Testis (tissue), 2 donors: ENCODE measurements at regions not wholly inside any gene's neighbourhood (a gene's known extent, or its start where the extent isn't known, plus 50 kb on each side); places are given as distances from the start of the nearest gene placed in this dataset.

Experiments used
- DNase-seq: peaks from one replicate; pipeline ENCODE4 v3.0.0-alpha.2; 2019
- H3K27ac ChIP-seq, 2 donors: fragments of 200-600 bp; sonication (generic); one replicate each; pipeline ENCODE4 v1.5.1; 2019
- H3K27me3 ChIP-seq: fragments of 200-600 bp; sonication (generic); one replicate; pipeline ENCODE4 v1.5.1; 2019
- H3K36me3 ChIP-seq: fragments of 200-600 bp; sonication (generic); one replicate; pipeline ENCODE4 v1.5.1; 2017; ENCODE audit warnings: low read depth; ENCODE audit errors: missing control alignments
- H3K4me1 ChIP-seq: fragments of 200-600 bp; sonication (generic); one replicate; pipeline ENCODE4 v1.5.1; 2019
- H3K4me3 ChIP-seq, 2 donors: fragments of 200-600 bp; sonication (generic); one replicate each; pipeline ENCODE4 v1.5.1; 2017 to 2019
- H3K9me3 ChIP-seq: fragments of 200-600 bp; sonication (generic); one replicate; pipeline ENCODE4 v1.5.1; 2017
- CTCF ChIP-seq, 3 experiments: fragments of 450-650 bp in 2 of 3; fragments of 200-600 bp in 1 of 3; sonication (generic) in 1 of 3; IDR thresholded peaks; one replicate each; pipeline ENCODE4 v1.5.1; 2016 to 2019; ENCODE audit warnings: antibody characterized with exemption in 3 of 3, mild to moderate bottlenecking in 2 of 3, moderate library complexity in 1 of 3
- POLR2A ChIP-seq: fragments of 450-650 bp; IDR thresholded peaks from one replicate; pipeline ENCODE4 v1.6.1; 2017; ENCODE audit warnings: antibody characterized with exemption, mild to moderate bottlenecking, moderate library complexity
- WGBS, 2 donors: methylation state at CpG; one replicate each; pipeline ENCODE4 v1.1.5; 2018; 5-methylcytosine and 5-hydroxymethylcytosine counted together
- intact Hi-C: fragments of 100-400 bp; cut with DNase I; formaldehyde crosslinking; loops from one replicate; pipeline ENCODE4 v1.15.1; 2023; ENCODE audit warnings: low total_unique reads

- no peak for TF ChIP-seq CTCF (IDR thresholded peaks at IDR 0.05)
- TF ChIP-seq POLR2A: no peak
- no peaks in the 10 kb centered on the region for H3K27me3 ChIP-seq
- no peak overlapping the region for H3K27ac ChIP-seq
- no peaks in the 10 kb centered on the region for H3K4me1 ChIP-seq
- intact Hi-C loops: no loop called here
- 77 to 87% methylated on average over 3 of the region's 3 CpGs for WGBS, 2 donors
- no peak for DNase-seq
- H3K4me3 ChIP-seq: no peak overlapping the region
- H3K36me3 ChIP-seq: no peaks in the 10 kb centered on the region
- no peaks in the 10 kb centered on the region for H3K9me3 ChIP-seq
Observed at GRCh38 chr2:34387536-34387935, 788.4 kb upstream of the FAM98A start.

GRCh38 chr2:34379586-34379985, 780.5 kb upstream of the FAM98A start:
- Histone ChIP-seq H3K27ac (no peak overlapping the region), H3K27me3 (no peaks in the 10 kb centered on the region), H3K4me3 (no peak overlapping the region), H3K9me3 (no peaks in the 10 kb centered on the region), H3K4me1 (no peaks in the 10 kb centered on the region), H3K36me3 (no peaks in the 10 kb centered on the region)
- WGBS, 2 donors: 63 to 64% methylated on average over 2 of the region's 2 CpGs
- no peak for DNase-seq
- intact Hi-C loops: no loop called here
- TF ChIP-seq POLR2A (no peak), CTCF (IDR thresholded peaks at IDR 0.05) (no peak)

GRCh38 chr2:34373586-34374233, 774.6 kb upstream of the FAM98A start:
- no peaks in the 10 kb centered on the region for H3K27me3 ChIP-seq
- no peaks in the 10 kb centered on the region for H3K36me3 ChIP-seq
- intact Hi-C loops: no loop called here
- 44 to 55% methylated on average over 4 of the region's 4 CpGs for WGBS, 2 donors
- H3K27ac ChIP-seq: no peak overlapping the region
- no peak for DNase-seq
- no peak for TF ChIP-seq CTCF (IDR thresholded peaks at IDR 0.05)
- no peak for TF ChIP-seq POLR2A
- no peaks in the 10 kb centered on the region for H3K4me1 ChIP-seq
- H3K4me3 ChIP-seq: no peak overlapping the region
- H3K9me3 ChIP-seq: no peaks in the 10 kb centered on the region

- Histone ChIP-seq H3K27ac (no peak overlapping the region), H3K4me3 (no peak overlapping the region), H3K9me3 (no peaks in the 10 kb centered on the region), H3K4me1 (no peaks in the 10 kb centered on the region), H3K27me3 (no peaks in the 10 kb centered on the region), H3K36me3 (no peaks in the 10 kb centered on the region)
- TF ChIP-seq CTCF (IDR thresholded peaks at IDR 0.05) (no peak), POLR2A (no peak)
- DNase-seq: no peak
- 55 to 85% methylated on average over 2 of the region's 2 CpGs for whole genome bisulfite sequencing, 2 donors
- intact Hi-C loops: no loop called here
Observed at GRCh38 chr2:34372967-34373366, 773.9 kb upstream of the FAM98A start.

- no peak for DNase-seq
- no peak for TF ChIP-seq CTCF (IDR thresholded peaks at IDR 0.05)
- H3K27me3 ChIP-seq: no peaks in the 10 kb centered on the region
- 94 to 95% methylated on average over 3 of the region's 3 CpGs for WGBS, 2 donors
- no peaks in the 10 kb centered on the region for H3K4me1 ChIP-seq
- no peaks in the 10 kb centered on the region for H3K9me3 ChIP-seq
- H3K4me3 ChIP-seq: no peak overlapping the region
- H3K27ac ChIP-seq: no peak overlapping the region
- intact Hi-C loops: no loop called here
- no peaks in the 10 kb centered on the region for H3K36me3 ChIP-seq
Observed at GRCh38 chr2:34371711-34372110, 772.6 kb upstream of the FAM98A start.
